CD4-positive, alpha-beta T cell treated with Interleukin-6 at 100 ng/mL for 8 hours (primary cell): ENCODE measurements at regions not wholly inside any gene's neighbourhood (a gene's known extent, or its start where the extent isn't known, plus 50 kb on each side); places are given as distances from the start of the nearest gene placed in this dataset.

Experiments
- DNase-seq: peaks from one replicate; pipeline ENCODE4 v3.0.0-alpha.2; 2020; ENCODE audit warnings: mixed read lengths, low spot score

- no peak for DNase-seq
Observed at GRCh38 chr11:19519912-19520641, 192.6 kb upstream of the NAV2 start.

GRCh38 chr11:19519353-19519752 lies 193.3 kb upstream of the NAV2 start:
- no peak for DNase-seq

- DNase-seq, result no peak
Observed at GRCh38 chr11:19513253-19513652, 199.4 kb upstream of the NAV2 start.

- DNase-seq, result no peak
Observed at GRCh38 chr11:19512618-19513017, 200.0 kb upstream of the NAV2 start.

- no peak for DNase-seq
Observed at GRCh38 chr11:19511413-19512183, 201.0 kb upstream of the NAV2 start.

- DNase-seq, result no peak
Observed at GRCh38 chr11:19511066-19511412, 201.6 kb upstream of the NAV2 start.

GRCh38 chr11:19510468-19510867 lies 202.2 kb upstream of the NAV2 start:
- no peak for DNase-seq

- no peak for DNase-seq
Observed at GRCh38 chr11:19509215-19509614, 203.4 kb upstream of the NAV2 start.

- no peak for DNase-seq
Observed at GRCh38 chr11:19508165-19508564, 204.5 kb upstream of the NAV2 start.

- DNase-seq, result no peak
Observed at GRCh38 chr11:19506816-19507486, 205.7 kb upstream of the NAV2 start.

- DNase-seq, result no peak
Observed at GRCh38 chr11:19502691-19503253, 209.9 kb upstream of the NAV2 start.

- DNase-seq, result no peak
Observed at GRCh38 chr11:19501631-19502030, 211.0 kb upstream of the NAV2 start.

GRCh38 chr11:19499999-19500398 lies 212.6 kb upstream of the NAV2 start:
- no peak for DNase-seq

GRCh38 chr11:19499026-19499669 lies 213.5 kb upstream of the NAV2 start:
- DNase-seq, result no peak

GRCh38 chr11:19493446-19494213 lies 219.0 kb upstream of the NAV2 start:
- no peak for DNase-seq

GRCh38 chr11:19482319-19483100 lies 230.1 kb upstream of the NAV2 start:
- DNase-seq, result no peak

- DNase-seq, result no peak
Observed at GRCh38 chr11:19480540-19480939, 232.1 kb upstream of the NAV2 start.

- no peak for DNase-seq
Observed at GRCh38 chr11:19478891-19479290, 233.7 kb upstream of the NAV2 start.

- no peak for DNase-seq
Observed at GRCh38 chr11:19474954-19475721, 234.4 kb upstream of the E2F8 start.

GRCh38 chr11:19474211-19474610 lies 233.5 kb upstream of the E2F8 start:
- DNase-seq, result no peak
